Muscle of leg (tissue), 3 donors: ENCODE measurements at regions not wholly inside any gene's neighbourhood (a gene's known extent, or its start where the extent isn't known, plus 50 kb on each side); places are given as distances from the start of the nearest gene placed in this dataset.

Experiments used
- DNase-seq: peaks from one replicate; pipeline ENCODE4 v3.0.0; 2013
- H3K27ac ChIP-seq: one replicate; pipeline ENCODE4 v1.5.1; 2013; ENCODE audit warnings: mild to moderate bottlenecking, low read length, control low read depth
- H3K27me3 ChIP-seq: one replicate; pipeline ENCODE4 v1.6.1; 2013; ENCODE audit warnings: low read length; ENCODE audit not compliant: control insufficient read depth, insufficient read depth
- H3K36me3 ChIP-seq: one replicate; pipeline ENCODE4 v1.6.1; 2013; ENCODE audit warnings: low read length; ENCODE audit not compliant: control insufficient read depth, insufficient read depth
- H3K4me1 ChIP-seq: one replicate; pipeline ENCODE4 v1.6.1; 2013; ENCODE audit warnings: low read length; ENCODE audit not compliant: control insufficient read depth, insufficient read depth
- H3K4me3 ChIP-seq: one replicate; pipeline ENCODE4 v1.5.1; 2013; ENCODE audit warnings: low read length, control low read depth
- H3K9me3 ChIP-seq: replicated peaks from 2 replicates; pipeline ENCODE4 v1.6.1; 2013; ENCODE audit warnings: low read depth, low read length; ENCODE audit not compliant: control insufficient read depth
- WGBS: methylation state at CpG from one replicate; pipeline ENCODE4 v1.1.5; 2013; ENCODE audit warnings: missing lambda C conversion rate; ENCODE audit not compliant: insufficient coverage; 5-methylcytosine and 5-hydroxymethylcytosine counted together

DNA sequence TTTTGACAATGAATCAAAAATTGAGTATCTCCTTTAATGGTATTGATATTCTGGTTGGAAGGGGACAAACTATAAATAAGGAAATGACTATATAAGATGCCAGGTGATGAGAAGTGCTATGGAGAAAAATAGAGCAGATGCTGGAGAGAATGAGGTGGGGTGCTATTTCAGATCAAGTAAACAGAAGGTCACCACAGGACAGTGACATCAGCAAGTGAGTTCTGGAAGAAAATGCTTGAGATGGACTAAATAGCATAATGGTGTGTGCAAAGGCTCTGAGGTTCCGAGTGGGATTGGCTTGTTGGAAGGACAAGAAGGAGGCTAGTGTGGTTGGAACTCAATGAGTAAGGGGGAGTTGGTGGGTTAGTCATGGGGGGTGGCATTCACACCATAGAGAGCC is 157.5 kb upstream of the SGCD start:
- Histone ChIP-seq H3K27ac (no peak overlapping the region), H3K4me3 (no peak overlapping the region), H3K4me1 (no peaks in the 10 kb centered on the region), H3K9me3 (no peaks in the 10 kb centered on the region), H3K36me3 (no peaks in the 10 kb centered on the region), H3K27me3 (no peaks in the 10 kb centered on the region)
- 88% methylated on average over 1 of the region's 1 CpG for WGBS
- DNase-seq, result no peak

DNA sequence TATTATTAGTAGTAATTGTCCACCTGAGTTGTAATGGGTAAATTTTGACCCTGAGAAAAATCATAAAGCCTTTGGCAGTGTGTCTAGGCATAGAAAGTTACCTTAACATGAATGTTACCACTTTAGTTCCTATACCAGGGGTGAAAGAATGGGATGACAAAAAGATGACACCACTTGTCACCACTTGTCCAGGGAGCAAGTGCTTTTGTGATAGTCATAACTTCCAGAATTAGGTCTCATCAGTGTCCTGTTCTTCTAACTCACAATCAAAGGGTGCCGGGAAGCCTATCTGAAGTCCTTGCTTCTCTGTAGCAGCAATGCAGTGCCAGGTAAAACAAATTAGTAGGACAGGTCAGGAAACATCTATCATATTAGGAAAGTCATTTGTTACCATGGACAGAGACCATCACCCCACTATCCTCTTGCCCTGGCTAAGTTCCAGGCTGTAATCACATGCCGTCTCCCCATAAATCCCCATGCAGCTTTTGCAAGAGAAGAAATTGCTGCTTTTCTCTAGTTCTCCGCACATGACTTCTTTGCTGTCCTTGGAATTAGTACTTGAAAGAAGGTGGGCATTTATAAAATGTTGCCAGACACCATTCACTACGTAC is 156.5 kb upstream of the SGCD start:
- no peaks in the 10 kb centered on the region for H3K36me3 ChIP-seq
- WGBS, result 100% methylated on average over 1 of the region's 4 CpGs
- H3K27me3 ChIP-seq, result no peaks in the 10 kb centered on the region
- H3K4me3 ChIP-seq, result no peak overlapping the region
- no peaks in the 10 kb centered on the region for H3K9me3 ChIP-seq
- H3K4me1 ChIP-seq, result no peaks in the 10 kb centered on the region
- H3K27ac ChIP-seq, result no peak overlapping the region
- DNase-seq, result no peak

DNA sequence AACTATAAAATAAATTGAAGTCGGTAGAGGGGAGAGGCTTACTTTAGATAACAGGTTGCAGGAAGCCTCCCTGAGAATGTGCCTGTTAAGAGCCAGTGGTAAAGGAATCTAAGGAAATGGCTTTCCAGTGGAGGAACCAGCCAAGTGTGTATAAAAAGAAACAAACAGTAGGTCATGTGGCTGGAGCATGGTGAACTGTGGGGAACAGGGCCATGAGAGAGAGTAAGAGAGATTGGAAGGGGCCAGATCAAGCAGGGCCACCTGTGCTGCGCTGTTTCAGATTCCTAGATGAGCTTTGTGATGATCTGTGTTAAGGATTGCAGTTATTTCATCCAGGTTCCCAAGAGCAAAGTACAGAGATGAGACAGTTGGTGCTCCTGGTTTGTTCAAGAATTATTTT is 152.7 kb upstream of the SGCD start:
- DNase-seq, result no peak
- WGBS, result 75% methylated on average over 1 of the region's 2 CpGs
- Histone ChIP-seq H3K27me3 (no peaks in the 10 kb centered on the region), H3K9me3 (no peaks in the 10 kb centered on the region), H3K4me3 (no peak overlapping the region), H3K27ac (no peak overlapping the region), H3K4me1 (no peaks in the 10 kb centered on the region), H3K36me3 (no peaks in the 10 kb centered on the region)

- no peaks in the 10 kb centered on the region for H3K4me1 ChIP-seq
- H3K27me3 ChIP-seq, result no peaks in the 10 kb centered on the region
- no peak for DNase-seq
- no CpG with 5 or more reads among the region's 5 CpGs for WGBS
- no peak overlapping the region for H3K4me3 ChIP-seq
- peaks cover 2% of the 10 kb centered on the region for H3K9me3 ChIP-seq
- H3K27ac ChIP-seq, result no peak overlapping the region
- no peaks in the 10 kb centered on the region for H3K36me3 ChIP-seq
Observed at GRCh38 chr5:156178117-156178516, 148.8 kb upstream of the SGCD start.

DNA sequence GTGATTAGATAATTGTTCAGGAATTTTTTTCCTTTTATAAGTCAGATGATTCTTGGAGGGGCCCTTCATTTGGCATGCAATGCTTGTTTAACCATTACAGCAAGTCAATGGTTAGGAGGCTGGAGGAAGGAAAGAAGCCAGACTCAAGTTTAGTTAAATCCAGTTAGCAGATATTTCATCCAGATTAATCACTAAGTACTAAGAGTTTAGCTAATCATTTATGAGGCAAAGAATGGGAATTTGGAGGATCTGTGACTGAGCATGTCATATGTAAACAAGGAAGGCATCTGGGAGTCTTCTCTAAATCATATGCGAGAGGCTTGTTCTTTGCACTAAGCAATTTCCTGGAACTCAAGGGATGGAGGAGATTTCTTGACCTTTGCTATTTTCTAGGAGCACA is 145.3 kb upstream of the SGCD start:
- H3K27ac ChIP-seq, result no peak overlapping the region
- H3K36me3 ChIP-seq, result no peaks in the 10 kb centered on the region
- no peaks in the 10 kb centered on the region for H3K27me3 ChIP-seq
- no CpG with 5 or more reads among the region's 1 CpG for WGBS
- H3K9me3 ChIP-seq, result peaks cover 2% of the 10 kb centered on the region
- no peak overlapping the region for H3K4me3 ChIP-seq
- no peak for DNase-seq
- no peaks in the 10 kb centered on the region for H3K4me1 ChIP-seq

DNA sequence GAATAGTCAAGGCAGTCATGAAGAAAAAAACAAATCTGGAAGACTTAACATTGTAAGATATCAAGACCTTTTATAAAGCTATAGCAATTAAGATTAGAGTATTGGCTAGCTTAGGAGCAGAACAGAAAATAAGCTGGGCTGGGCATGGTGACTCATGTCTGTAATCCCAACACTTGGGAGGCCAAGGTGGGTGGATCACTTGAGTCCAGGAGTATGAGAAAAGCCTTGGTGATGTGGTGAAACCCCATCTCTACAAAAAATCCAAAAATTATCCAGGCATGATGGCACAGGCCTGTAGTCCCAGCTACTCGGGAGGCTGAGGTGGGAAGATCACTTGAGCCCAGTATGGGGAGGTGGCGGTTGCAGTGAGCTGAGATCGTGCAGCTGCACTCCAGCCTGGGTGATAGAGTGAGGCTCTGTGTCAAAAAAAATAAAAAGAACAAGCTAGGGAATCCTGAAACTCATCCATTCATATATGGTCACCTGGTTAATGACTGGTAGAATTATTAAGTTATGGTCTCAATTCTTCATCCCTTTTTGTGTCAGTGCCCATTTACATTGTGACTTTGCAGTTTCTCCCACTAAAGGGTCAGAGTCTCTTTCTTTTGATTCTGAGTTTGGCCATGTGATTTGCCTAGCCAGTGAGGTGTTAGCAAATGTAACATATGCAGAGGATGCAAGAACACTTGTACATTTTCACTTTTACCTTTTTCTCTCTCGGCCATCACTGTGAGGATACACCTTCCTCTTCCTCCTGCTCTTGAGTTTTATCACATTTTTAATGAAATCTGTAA is 144.6 kb upstream of the SGCD start:
- Histone ChIP-seq H3K4me3 (no peak overlapping the region), H3K4me1 (no peaks in the 10 kb centered on the region), H3K27me3 (no peaks in the 10 kb centered on the region), H3K9me3 (peaks cover 2% of the 10 kb centered on the region), H3K36me3 (no peaks in the 10 kb centered on the region), H3K27ac (no peak overlapping the region)
- DNase-seq, result no peak
- WGBS, result no CpG with 5 or more reads among the region's 4 CpGs

GRCh38 chr5:156186760-156187159 is 140.2 kb upstream of the SGCD start:
- no peak overlapping the region for H3K27ac ChIP-seq
- H3K36me3 ChIP-seq, result no peaks in the 10 kb centered on the region
- no peaks in the 10 kb centered on the region for H3K9me3 ChIP-seq
- DNase-seq, result no peak
- H3K4me3 ChIP-seq, result no peak overlapping the region
- H3K27me3 ChIP-seq, result no peaks in the 10 kb centered on the region
- WGBS, result no CpG with 5 or more reads among the region's 1 CpG
- H3K4me1 ChIP-seq, result no peaks in the 10 kb centered on the region

- no CpG with 5 or more reads among the region's 3 CpGs for WGBS
- no peaks in the 10 kb centered on the region for H3K4me1 ChIP-seq
- no peaks in the 10 kb centered on the region for H3K36me3 ChIP-seq
- H3K9me3 ChIP-seq, result no peaks in the 10 kb centered on the region
- peak; percentile 44 for DNase-seq
- H3K4me3 ChIP-seq, result no peak overlapping the region
- H3K27me3 ChIP-seq, result no peaks in the 10 kb centered on the region
- no peak overlapping the region for H3K27ac ChIP-seq
Observed at GRCh38 chr5:156188016-156188415, 138.9 kb upstream of the SGCD start.

DNA sequence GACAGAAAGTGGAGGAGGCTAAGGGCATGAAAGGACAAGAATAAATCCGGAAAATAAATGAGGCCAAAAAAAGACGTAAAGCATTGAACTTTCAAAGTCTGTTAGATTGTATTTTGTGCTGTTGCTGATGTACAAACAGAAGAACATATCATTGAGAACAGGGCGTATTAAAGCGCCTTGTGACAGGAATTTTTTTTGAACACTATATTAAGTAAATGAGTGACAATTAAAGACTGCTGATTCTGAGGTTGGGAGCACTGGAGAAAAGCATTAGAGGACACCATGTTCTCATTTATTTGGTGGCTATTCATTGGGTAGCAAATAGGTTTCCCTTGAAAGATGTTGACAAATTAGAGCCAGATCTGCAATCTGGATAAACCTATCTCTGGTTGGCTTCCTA is 137.3 kb upstream of the SGCD start:
- Histone ChIP-seq H3K4me3 (no peak overlapping the region), H3K27me3 (no peaks in the 10 kb centered on the region), H3K36me3 (no peaks in the 10 kb centered on the region), H3K27ac (no peak overlapping the region), H3K4me1 (no peaks in the 10 kb centered on the region), H3K9me3 (no peaks in the 10 kb centered on the region)
- DNase-seq, result no peak
- WGBS, result 89% methylated on average over 4 of the region's 4 CpGs

DNA sequence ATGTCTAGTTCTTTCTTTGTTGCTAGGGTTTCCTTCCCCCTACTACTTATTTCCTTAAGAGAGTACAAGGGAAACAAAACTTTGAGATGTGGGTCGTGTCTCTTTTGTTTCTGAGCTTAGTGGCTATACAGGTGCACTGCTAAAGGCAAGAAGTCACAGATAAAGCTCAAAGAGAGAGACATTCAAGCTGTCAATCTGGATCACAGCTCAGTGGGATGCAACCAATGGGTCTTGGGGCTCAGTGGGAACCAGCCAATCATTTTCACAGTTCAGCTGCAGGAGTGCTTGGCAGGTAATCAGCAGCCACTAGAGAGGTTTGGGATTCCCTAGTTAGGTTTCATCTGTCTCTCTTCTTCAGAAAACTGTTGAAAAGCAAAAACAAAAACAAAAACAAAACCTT is 135.4 kb upstream of the SGCD start:
- no peaks in the 10 kb centered on the region for H3K27me3 ChIP-seq
- DNase-seq, result no peak
- no peaks in the 10 kb centered on the region for H3K4me1 ChIP-seq
- 100% methylated on average over 1 of the region's 1 CpG for WGBS
- no peaks in the 10 kb centered on the region for H3K36me3 ChIP-seq
- H3K4me3 ChIP-seq, result no peak overlapping the region
- no peak overlapping the region for H3K27ac ChIP-seq
- H3K9me3 ChIP-seq, result no peaks in the 10 kb centered on the region
